Gastrocnemius medialis (tissue), 4 donors: ENCODE measurements at regions not wholly inside any gene's neighbourhood (a gene's known extent, or its start where the extent isn't known, plus 50 kb on each side); places are given as distances from the start of the nearest gene placed in this dataset.
"Not testable (repeated sequence)": the region's sequence is repeated elsewhere in the genome, so short reads cannot be mapped to it uniquely, and the experiment has no call there.

Source experiments
- ATAC-seq, 2 donors: fragments of 150-250 bp; one replicate each; pipeline ENCODE4 v1.9.1; 2016
- DNase-seq, 2 donors: peaks; one replicate each; pipeline ENCODE4 v3.0.0-alpha.2; 2019
- H3K27ac ChIP-seq, 4 donors: fragments of 200-600 bp; sonication (generic); 1 replicate in 1 of 4; 2 replicates in 3 of 4; pipeline ENCODE4 v1.5.1; 2016 to 2018; ENCODE audit warnings: mild to moderate bottlenecking in 2 of 4, moderate library complexity in 1 of 4
- H3K27me3 ChIP-seq, 3 donors: fragments of 200-600 bp; sonication (generic) in 2 of 3; 1 replicate in 1 of 3; 2 replicates in 2 of 3; pipeline versions ENCODE4 v1.5.1 to v1.6.0; 2016 to 2019; ENCODE audit warnings: mild to moderate bottlenecking in 1 of 3, moderate library complexity in 1 of 3
- H3K36me3 ChIP-seq, 2 donors: fragments of 200-600 bp; sonication (generic) in 1 of 2; one replicate each; pipeline ENCODE4 v1.5.1; 2017 to 2018
- H3K4me1 ChIP-seq, 2 donors: fragments of 200-600 bp; sonication (generic) in 1 of 2; one replicate each; pipeline ENCODE4 v1.5.1; 2016 to 2017; ENCODE audit warnings: mild to moderate bottlenecking in 2 of 2
- H3K4me3 ChIP-seq, 4 donors: fragments of 200-600 bp; sonication (generic) in 3 of 4; 1 replicate in 1 of 4; 2 replicates in 3 of 4; pipeline ENCODE4 v1.5.1; 2016 to 2019; ENCODE audit warnings: mild to moderate bottlenecking in 2 of 4
- H3K9me3 ChIP-seq, 3 donors: fragments of 200-600 bp; sonication (generic) in 2 of 3; 1 replicate in 1 of 3; 2 replicates in 2 of 3; pipeline ENCODE4 v1.5.1; 2016 to 2019
- CTCF ChIP-seq, 5 experiments: fragments of 450-650 bp in 3 of 5; fragments of 200-600 bp in 2 of 5; sonication (generic) in 2 of 5; IDR thresholded peaks in 4 of 5; conservative IDR thresholded peaks in 1 of 5; 1 replicate in 4 of 5; 2 replicates in 1 of 5; pipeline ENCODE4 v1.5.1; 2016 to 2019; ENCODE audit warnings: antibody characterized with exemption in 5 of 5, mild to moderate bottlenecking in 3 of 5, moderate library complexity in 3 of 5
- POLR2A ChIP-seq, 2 donors: fragments of 450-650 bp; IDR thresholded peaks; one replicate each; pipeline ENCODE4 v1.6.1; 2017; ENCODE audit warnings: antibody characterized with exemption in 2 of 2, mild to moderate bottlenecking in 2 of 2, moderate library complexity in 2 of 2
- in situ Hi-C, 4 donors: fragments of 200-750 bp; cut with MboI; loops; one replicate each; pipeline versions ENCODE4 v1.15.0 to v1.8.0; 2017; ENCODE audit warnings: low sequenced_read_pairs in 4 of 4
- intact Hi-C: fragments of 100-400 bp; cut with DNase I; formaldehyde crosslinking; loops from one replicate; pipeline ENCODE4 v1.15.1; 2023; ENCODE audit warnings: low total_unique reads

DNA sequence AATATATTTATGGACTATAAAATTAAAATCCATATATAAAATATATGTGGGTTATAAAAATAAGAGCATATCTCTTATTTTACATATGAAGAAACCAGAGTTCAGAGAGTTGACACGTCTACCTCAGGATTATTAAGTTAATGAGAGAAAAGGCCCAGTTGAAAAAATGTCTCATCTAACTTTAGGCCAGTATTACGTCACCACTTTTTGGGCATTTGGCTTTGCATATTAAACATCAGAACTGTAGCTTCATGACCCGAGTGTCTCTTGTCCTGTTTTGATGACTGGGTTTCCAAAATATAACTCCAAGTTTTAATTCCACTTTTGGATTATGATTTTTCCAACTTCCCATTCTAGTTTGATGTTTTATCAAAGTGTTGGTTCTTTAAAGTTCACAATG is 1026.1 kb downstream of the SLC6A15 start:
- intact Hi-C loops: no loop called here
- in situ Hi-C loops: no loop called here
- H3K4me1 ChIP-seq: no peaks in the 10 kb centered on the region
- ATAC-seq (no peak), DNase-seq (no peak)
- H3K36me3 ChIP-seq: no peaks in the 10 kb centered on the region
- H3K9me3 ChIP-seq: no peaks in the 10 kb centered on the region
- H3K4me3 ChIP-seq: no peak overlapping the region
- H3K27ac ChIP-seq: no peak overlapping the region
- H3K27me3 ChIP-seq: no peaks in the 10 kb centered on the region
- TF ChIP-seq POLR2A (IDR thresholded peaks at IDR 0.05) (no peak), CTCF (IDR thresholded peaks at IDR 0.05 in 4 of 5, conservative IDR thresholded peaks at IDR 0.05 in 1 of 5) (no peak)

- not testable (repeated sequence) for DNase-seq
These were observed 1041.5 kb downstream of the SLC6A15 start for GRCh38 chr12:83870921-83871599.

DNA sequence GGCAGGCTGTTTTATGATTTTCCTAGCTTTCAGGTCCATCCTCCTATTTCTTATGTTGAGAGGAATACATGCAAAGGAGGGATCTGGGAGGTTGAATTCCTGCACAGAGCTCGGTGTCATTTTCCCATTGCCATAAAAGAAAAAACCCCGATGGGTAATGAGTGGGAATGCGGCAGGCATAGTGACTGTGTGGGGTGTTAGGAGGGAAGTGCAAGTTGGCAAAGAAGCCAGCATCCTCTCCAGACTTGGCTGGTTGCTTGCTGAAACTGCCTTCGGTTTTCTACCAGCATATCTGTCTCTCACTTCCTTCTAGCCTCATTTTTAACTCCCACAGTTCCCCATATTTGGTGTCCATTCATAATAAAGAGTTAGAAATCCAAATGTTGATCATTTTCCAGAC is 1046.1 kb downstream of the SLC6A15 start:
- intact Hi-C loops: no loop called here
- H3K27ac ChIP-seq: no peak overlapping the region
- no peaks in the 10 kb centered on the region for H3K4me1 ChIP-seq
- no peaks in the 10 kb centered on the region for H3K9me3 ChIP-seq
- H3K36me3 ChIP-seq: no peaks in the 10 kb centered on the region
- DNase-seq (no peak), ATAC-seq (no peak)
- H3K4me3 ChIP-seq: no peak overlapping the region
- in situ Hi-C loops: no loop called here
- no peaks in the 10 kb centered on the region for H3K27me3 ChIP-seq
- no peak for TF ChIP-seq CTCF (IDR thresholded peaks at IDR 0.05 in 4 of 5, conservative IDR thresholded peaks at IDR 0.05 in 1 of 5)
- TF ChIP-seq POLR2A (IDR thresholded peaks at IDR 0.05): no peak

More at GRCh38 chr12:83870921-83871599, 1041.5 kb downstream of the SLC6A15 start:
- H3K4me1 ChIP-seq, H3K27me3 ChIP-seq, H3K27ac ChIP-seq, H3K9me3 ChIP-seq, intact Hi-C loops, in situ Hi-C loops, H3K4me3 ChIP-seq, H3K36me3 ChIP-seq, ATAC-seq: not testable (repeated sequence)

DNA sequence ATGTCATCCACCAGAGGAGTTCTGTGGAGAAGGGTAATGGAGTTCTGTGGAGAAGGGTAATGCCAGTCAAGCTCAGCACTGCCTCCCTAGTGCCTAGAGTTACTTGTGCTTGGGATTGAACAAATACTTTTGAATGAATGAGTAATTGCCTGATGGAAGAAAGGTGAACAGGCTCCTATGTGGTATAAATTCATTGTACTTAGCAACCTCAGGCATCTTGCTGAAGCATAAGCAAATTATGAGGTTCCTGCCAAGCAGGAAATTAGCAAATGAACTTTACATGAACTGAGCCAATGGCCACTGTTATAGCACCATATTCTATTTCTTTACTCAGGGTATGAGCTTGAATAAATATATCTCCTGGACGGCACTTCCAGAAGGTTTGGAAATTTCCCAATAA is 1047.2 kb downstream of the SLC6A15 start:
- intact Hi-C loops: no loop called here
- Histone ChIP-seq H3K9me3 (no peaks in the 10 kb centered on the region), H3K36me3 (no peaks in the 10 kb centered on the region), H3K4me1 (no peaks in the 10 kb centered on the region), H3K4me3 (no peak overlapping the region), H3K27ac (no peak overlapping the region), H3K27me3 (no peaks in the 10 kb centered on the region)
- DNase-seq (no peak), ATAC-seq (no peak)
- in situ Hi-C loops: no loop called here
- TF ChIP-seq POLR2A (IDR thresholded peaks at IDR 0.05) (no peak), CTCF (IDR thresholded peaks at IDR 0.05 in 4 of 5, conservative IDR thresholded peaks at IDR 0.05 in 1 of 5) (no peak)

- intact Hi-C loops: no loop called here
- ATAC-seq: no peak
- Histone ChIP-seq H3K9me3 (no peaks in the 10 kb centered on the region), H3K4me1 (no peaks in the 10 kb centered on the region), H3K4me3 (no peak overlapping the region), H3K27ac (no peak overlapping the region), H3K36me3 (no peaks in the 10 kb centered on the region), H3K27me3 (no peaks in the 10 kb centered on the region)
- no peak for DNase-seq
- no peak for TF ChIP-seq CTCF (IDR thresholded peaks at IDR 0.05 in 4 of 5, conservative IDR thresholded peaks at IDR 0.05 in 1 of 5)
- TF ChIP-seq POLR2A (IDR thresholded peaks at IDR 0.05): no peak
- in situ Hi-C loops: no loop called here
These were observed 1048.5 kb downstream of the SLC6A15 start for GRCh38 chr12:83864054-83864453.
